ENCODE measurements at regions not wholly inside any gene's neighbourhood (a gene's known extent, or its start where the extent isn't known, plus 50 kb on each side); places are given as distances from the start of the nearest gene placed in this dataset.

- Mint-ChIP-seq H3K27me3 (no peaks in the 10 kb centered on the region), H3K27ac (no peak overlapping the region)
Observed at GRCh38 chr13:64289702-64290101, 2874.1 kb upstream of the PCDH20 start.

GRCh38 chr13:64283926-64284325, 2868.3 kb upstream of the PCDH20 start:
- Mint-ChIP-seq H3K4me3 (no peak overlapping the region), H3K4me1 (ENCODE audit: low read depth) (no peaks in the 10 kb centered on the region), H3K27ac (no peak overlapping the region), H3K27me3 (no peaks in the 10 kb centered on the region), H3K9me3 (ENCODE audit: low read depth) (peaks cover 28% of the 10 kb centered on the region), H3K36me3 (no peaks in the 10 kb centered on the region)

More at GRCh38 chr13:64289702-64290101, 2874.1 kb upstream of the PCDH20 start:
- no peaks in the 10 kb centered on the region for H3K4me1 Mint-ChIP-seq (ENCODE audit: low read depth)
- no peak overlapping the region for H3K4me3 Mint-ChIP-seq
- H3K9me3 Mint-ChIP-seq (ENCODE audit: low read depth): peaks cover 16% of the 10 kb centered on the region
- no peaks in the 10 kb centered on the region for H3K36me3 Mint-ChIP-seq

- Mint-ChIP-seq H3K36me3 (no peaks in the 10 kb centered on the region), H3K27ac (no peak overlapping the region), H3K4me1 (ENCODE audit: low read depth) (no peaks in the 10 kb centered on the region), H3K4me3 (no peak overlapping the region), H3K27me3 (no peaks in the 10 kb centered on the region), H3K9me3 (ENCODE audit: low read depth) (peaks cover 13% of the 10 kb centered on the region)
Observed at GRCh38 chr13:64278493-64278892, 2862.8 kb upstream of the PCDH20 start.

GRCh38 chr13:64277097-64277496, 2861.4 kb upstream of the PCDH20 start:
- no peak overlapping the region for H3K27ac Mint-ChIP-seq
- H3K36me3 Mint-ChIP-seq: no peaks in the 10 kb centered on the region
- H3K27me3 Mint-ChIP-seq: no peaks in the 10 kb centered on the region
- peaks cover 17% of the 10 kb centered on the region for H3K9me3 Mint-ChIP-seq (ENCODE audit: low read depth)
- H3K4me1 Mint-ChIP-seq (ENCODE audit: low read depth): no peaks in the 10 kb centered on the region
- H3K4me3 Mint-ChIP-seq: no peak overlapping the region

GRCh38 chr13:64276232-64276631, 2860.6 kb upstream of the PCDH20 start:
- no peaks in the 10 kb centered on the region for H3K27me3 Mint-ChIP-seq
- no peaks in the 10 kb centered on the region for H3K4me1 Mint-ChIP-seq (ENCODE audit: low read depth)
- no peaks in the 10 kb centered on the region for H3K36me3 Mint-ChIP-seq
- no peak overlapping the region for H3K4me3 Mint-ChIP-seq
- no peak overlapping the region for H3K27ac Mint-ChIP-seq
- H3K9me3 Mint-ChIP-seq (ENCODE audit: low read depth): peaks cover 12% of the 10 kb centered on the region

- Mint-ChIP-seq H3K27ac (no peak overlapping the region), H3K27me3 (no peaks in the 10 kb centered on the region), H3K4me1 (ENCODE audit: low read depth) (no peaks in the 10 kb centered on the region), H3K4me3 (no peak overlapping the region), H3K36me3 (no peaks in the 10 kb centered on the region), H3K9me3 (ENCODE audit: low read depth) (peaks cover 5% of the 10 kb centered on the region)
Observed at GRCh38 chr13:64274481-64275217, 2859.0 kb upstream of the PCDH20 start.

GRCh38 chr13:64273780-64274179, 2858.1 kb upstream of the PCDH20 start:
- no peak overlapping the region for H3K4me3 Mint-ChIP-seq
- no peaks in the 10 kb centered on the region for H3K36me3 Mint-ChIP-seq
- no peaks in the 10 kb centered on the region for H3K27me3 Mint-ChIP-seq
- peaks cover 5% of the 10 kb centered on the region for H3K9me3 Mint-ChIP-seq (ENCODE audit: low read depth)
- no peaks in the 10 kb centered on the region for H3K4me1 Mint-ChIP-seq (ENCODE audit: low read depth)
- no peak overlapping the region for H3K27ac Mint-ChIP-seq

- H3K4me3 Mint-ChIP-seq: no peak overlapping the region
- H3K27me3 Mint-ChIP-seq: no peaks in the 10 kb centered on the region
- H3K27ac Mint-ChIP-seq: no peak overlapping the region
- peaks cover 5% of the 10 kb centered on the region for H3K9me3 Mint-ChIP-seq (ENCODE audit: low read depth)
- H3K36me3 Mint-ChIP-seq: no peaks in the 10 kb centered on the region
- no peaks in the 10 kb centered on the region for H3K4me1 Mint-ChIP-seq (ENCODE audit: low read depth)
Observed at GRCh38 chr13:64272681-64273080, 2857.0 kb upstream of the PCDH20 start.

GRCh38 chr13:64266024-64266423, 2850.4 kb upstream of the PCDH20 start:
- H3K27ac Mint-ChIP-seq: no peak overlapping the region
- peaks cover 19% of the 10 kb centered on the region for H3K9me3 Mint-ChIP-seq (ENCODE audit: low read depth)

GRCh38 chr13:64263285-64263684, 2847.6 kb upstream of the PCDH20 start:
- peaks cover 19% of the 10 kb centered on the region for H3K9me3 Mint-ChIP-seq (ENCODE audit: low read depth)
- no peak overlapping the region for H3K27ac Mint-ChIP-seq
- H3K4me1 Mint-ChIP-seq (ENCODE audit: low read depth): no peaks in the 10 kb centered on the region
- H3K36me3 Mint-ChIP-seq: no peaks in the 10 kb centered on the region
- H3K4me3 Mint-ChIP-seq: no peak overlapping the region
- no peaks in the 10 kb centered on the region for H3K27me3 Mint-ChIP-seq

More at GRCh38 chr13:64266024-64266423, 2850.4 kb upstream of the PCDH20 start:
- Mint-ChIP-seq H3K36me3 (no peaks in the 10 kb centered on the region), H3K4me1 (ENCODE audit: low read depth) (no peaks in the 10 kb centered on the region), H3K27me3 (no peaks in the 10 kb centered on the region), H3K4me3 (no peak overlapping the region)

- Mint-ChIP-seq H3K36me3 (no peaks in the 10 kb centered on the region), H3K9me3 (ENCODE audit: low read depth) (peaks cover 11% of the 10 kb centered on the region), H3K4me1 (ENCODE audit: low read depth) (no peaks in the 10 kb centered on the region), H3K27me3 (no peaks in the 10 kb centered on the region), H3K27ac (no peak overlapping the region), H3K4me3 (no peak overlapping the region)
Observed at GRCh38 chr13:64256751-64257150, 2841.1 kb upstream of the PCDH20 start.

GRCh38 chr13:64255988-64256387, 2840.3 kb upstream of the PCDH20 start:
- Mint-ChIP-seq H3K36me3 (no peaks in the 10 kb centered on the region), H3K4me1 (ENCODE audit: low read depth) (no peaks in the 10 kb centered on the region), H3K9me3 (ENCODE audit: low read depth) (peaks cover 7% of the 10 kb centered on the region), H3K4me3 (no peak overlapping the region), H3K27me3 (no peaks in the 10 kb centered on the region), H3K27ac (no peak overlapping the region)

- H3K27ac Mint-ChIP-seq: no peak overlapping the region
- H3K36me3 Mint-ChIP-seq: no peaks in the 10 kb centered on the region
- H3K9me3 Mint-ChIP-seq (ENCODE audit: low read depth): peaks cover 7% of the 10 kb centered on the region
- no peak overlapping the region for H3K4me3 Mint-ChIP-seq
- H3K27me3 Mint-ChIP-seq: no peaks in the 10 kb centered on the region
- no peaks in the 10 kb centered on the region for H3K4me1 Mint-ChIP-seq (ENCODE audit: low read depth)
Observed at GRCh38 chr13:64248371-64249065, 2832.9 kb upstream of the PCDH20 start.

GRCh38 chr13:64239372-64239771, 2823.7 kb upstream of the PCDH20 start:
- Mint-ChIP-seq H3K4me1 (ENCODE audit: low read depth) (no peaks in the 10 kb centered on the region), H3K36me3 (no peaks in the 10 kb centered on the region), H3K9me3 (ENCODE audit: low read depth) (peaks cover 12% of the 10 kb centered on the region), H3K4me3 (no peak overlapping the region), H3K27me3 (no peaks in the 10 kb centered on the region), H3K27ac (no peak overlapping the region)

- Mint-ChIP-seq H3K4me1 (ENCODE audit: low read depth) (no peaks in the 10 kb centered on the region), H3K36me3 (no peaks in the 10 kb centered on the region), H3K4me3 (no peak overlapping the region), H3K27ac (no peak overlapping the region), H3K9me3 (ENCODE audit: low read depth) (peaks cover 13% of the 10 kb centered on the region), H3K27me3 (no peaks in the 10 kb centered on the region)
Observed at GRCh38 chr13:64234255-64234654, 2818.6 kb upstream of the PCDH20 start.
